ENCODE measurements at regions not wholly inside any gene's neighbourhood (a gene's known extent, or its start where the extent isn't known, plus 50 kb on each side); places are given as distances from the start of the nearest gene placed in this dataset.

- peak overlapping the region; percentile 4 for H3K4me2 ChIP-seq
- H3K79me2 ChIP-seq = no peaks in the 10 kb centered on the region
- H3K27ac ChIP-seq = peak overlapping the region; percentile 22
- H3K36me3 ChIP-seq (replicated peaks; ENCODE audit: insufficient read depth, low read depth) = no peaks in the 10 kb centered on the region
- H3K9me2 ChIP-seq (replicated peaks; ENCODE audit: insufficient read depth) = no peaks in the 10 kb centered on the region
- no peak overlapping the region for H2AFZ ChIP-seq
- WGBS (ENCODE audit: low lambda C conversion rate, missing lambda C conversion rate) = 25% methylated on average over 7 of the region's 7 CpGs
- no peaks in the 10 kb centered on the region for H3K27me3 ChIP-seq
- no peaks in the 10 kb centered on the region for H3K9me3 ChIP-seq (ENCODE audit: low read depth)
- TF ChIP-seq EZH2phosphoT487 (IDR thresholded peaks at IDR 0.05; ENCODE audit: low read depth, severe bottlenecking, unreplicated experiment) (no peak), CTCF (IDR thresholded peaks at IDR 0.05; ENCODE audit: poor library complexity) (no peak), EZH2 (IDR thresholded peaks at IDR 0.05; ENCODE audit: borderline replicate concordance) (no peak)
- H3K4me1 ChIP-seq (ENCODE audit: insufficient read depth) = peaks cover 49% of the 10 kb centered on the region
- DNase-seq (ENCODE audit: low spot score) = no peak
- no peak overlapping the region for H3K4me3 ChIP-seq
- no peaks in the 10 kb centered on the region for H4K20me1 ChIP-seq (ENCODE audit: insufficient read depth, poor library complexity, severe bottlenecking)
These were observed 77.6 kb upstream of the ANKRD55 start for GRCh38 chr5:56310711-56311204.

- H3K27me3 ChIP-seq = no peaks in the 10 kb centered on the region
- H3K4me3 ChIP-seq = no peak overlapping the region
- no peak overlapping the region for H3K27ac ChIP-seq
- H3K79me2 ChIP-seq = no peaks in the 10 kb centered on the region
- DNase-seq (ENCODE audit: low spot score) = no peak
- H3K36me3 ChIP-seq (replicated peaks; ENCODE audit: insufficient read depth, low read depth) = no peaks in the 10 kb centered on the region
- H2AFZ ChIP-seq = no peak overlapping the region
- H3K9me3 ChIP-seq (ENCODE audit: low read depth) = no peaks in the 10 kb centered on the region
- H3K4me1 ChIP-seq (ENCODE audit: insufficient read depth) = peaks cover 54% of the 10 kb centered on the region
- H4K20me1 ChIP-seq (ENCODE audit: insufficient read depth, poor library complexity, severe bottlenecking) = no peaks in the 10 kb centered on the region
- WGBS (ENCODE audit: low lambda C conversion rate, missing lambda C conversion rate) = 94% methylated on average over 2 of the region's 2 CpGs
- no peaks in the 10 kb centered on the region for H3K9me2 ChIP-seq (replicated peaks; ENCODE audit: insufficient read depth)
- TF ChIP-seq EZH2phosphoT487 (IDR thresholded peaks at IDR 0.05; ENCODE audit: low read depth, severe bottlenecking, unreplicated experiment) = no peak
- H3K4me2 ChIP-seq = no peak overlapping the region
These were observed 76.2 kb upstream of the ANKRD55 start for GRCh38 chr5:56309262-56309826.

GRCh38 chr5:56307714-56308333 is 74.7 kb upstream of the ANKRD55 start:
- H3K27me3 ChIP-seq = no peaks in the 10 kb centered on the region
- H3K4me1 ChIP-seq (ENCODE audit: insufficient read depth) = peaks cover 50% of the 10 kb centered on the region
- H3K9me3 ChIP-seq (ENCODE audit: low read depth) = no peaks in the 10 kb centered on the region
- TF ChIP-seq EZH2 (IDR thresholded peaks at IDR 0.05; ENCODE audit: borderline replicate concordance) (no peak), EZH2phosphoT487 (IDR thresholded peaks at IDR 0.05; ENCODE audit: low read depth, severe bottlenecking, unreplicated experiment) (no peak), CTCF (IDR thresholded peaks at IDR 0.05; ENCODE audit: poor library complexity) (no peak)
- H3K36me3 ChIP-seq (replicated peaks; ENCODE audit: insufficient read depth, low read depth) = no peaks in the 10 kb centered on the region
- peak overlapping the region; percentile 69 for H3K27ac ChIP-seq
- no peaks in the 10 kb centered on the region for H3K79me2 ChIP-seq
- no peak overlapping the region for H2AFZ ChIP-seq
- DNase-seq (ENCODE audit: low spot score) = peak; percentile 48
- WGBS (ENCODE audit: low lambda C conversion rate, missing lambda C conversion rate) = 55% methylated on average over 1 of the region's 1 CpG
- no peak overlapping the region for H3K4me3 ChIP-seq
- H3K9me2 ChIP-seq (replicated peaks; ENCODE audit: insufficient read depth) = no peaks in the 10 kb centered on the region
- no peaks in the 10 kb centered on the region for H4K20me1 ChIP-seq (ENCODE audit: insufficient read depth, poor library complexity, severe bottlenecking)
- peak overlapping the region; percentile 41 for H3K4me2 ChIP-seq

- no peak overlapping the region for H3K4me2 ChIP-seq
- 95% methylated on average over 4 of the region's 4 CpGs for WGBS (ENCODE audit: low lambda C conversion rate, missing lambda C conversion rate)
- no peak overlapping the region for H3K27ac ChIP-seq
- H3K4me3 ChIP-seq = no peak overlapping the region
- DNase-seq (ENCODE audit: low spot score) = no peak
- peaks cover 45% of the 10 kb centered on the region for H3K4me1 ChIP-seq (ENCODE audit: insufficient read depth)
- H3K9me3 ChIP-seq (ENCODE audit: low read depth) = no peaks in the 10 kb centered on the region
- no peaks in the 10 kb centered on the region for H3K9me2 ChIP-seq (replicated peaks; ENCODE audit: insufficient read depth)
- no peaks in the 10 kb centered on the region for H3K27me3 ChIP-seq
- no peaks in the 10 kb centered on the region for H3K79me2 ChIP-seq
- H4K20me1 ChIP-seq (ENCODE audit: insufficient read depth, poor library complexity, severe bottlenecking) = no peaks in the 10 kb centered on the region
- no peaks in the 10 kb centered on the region for H3K36me3 ChIP-seq (replicated peaks; ENCODE audit: insufficient read depth, low read depth)
- TF ChIP-seq EZH2 (IDR thresholded peaks at IDR 0.05; ENCODE audit: borderline replicate concordance) (no peak), CTCF (IDR thresholded peaks at IDR 0.05; ENCODE audit: poor library complexity) (no peak), EZH2phosphoT487 (IDR thresholded peaks at IDR 0.05; ENCODE audit: low read depth, severe bottlenecking, unreplicated experiment) (no peak)
- H2AFZ ChIP-seq = no peak overlapping the region
These were observed 73.5 kb upstream of the ANKRD55 start for GRCh38 chr5:56306433-56307150.
